ENCODE measurements at regions not wholly inside any gene's neighbourhood (a gene's known extent, or its start where the extent isn't known, plus 50 kb on each side); places are given as distances from the start of the nearest gene placed in this dataset.
"Not testable (repeated sequence)": the region's sequence is repeated elsewhere in the genome, so short reads cannot be mapped to it uniquely, and the experiment has no call there.

- no peak for DNase-seq
Measured at GRCh38 chr10:10734356-10735064, 283.2 kb upstream of the CELF2 start.

- no peak for DNase-seq
Measured at GRCh38 chr10:10745291-10745690, 272.4 kb upstream of the CELF2 start.

- DNase-seq, result no peak
Measured at GRCh38 chr10:10755490-10755889, 262.2 kb upstream of the CELF2 start.

GRCh38 chr10:10758306-10758705 lies 259.4 kb upstream of the CELF2 start:
- DNase-seq, result peak in 1 of 3 experiments; percentile 4

- not testable (repeated sequence) for DNase-seq
Measured at GRCh38 chr10:10759806-10760205, 257.9 kb upstream of the CELF2 start.

GRCh38 chr10:10765017-10765416 lies 252.7 kb upstream of the CELF2 start:
- no peak for DNase-seq

- DNase-seq, result no peak
Measured at GRCh38 chr10:10772411-10772810, 245.3 kb upstream of the CELF2 start.

- no peak for DNase-seq
Measured at GRCh38 chr10:10772874-10773508, 244.7 kb upstream of the CELF2 start.

GRCh38 chr10:10774416-10774815 lies 243.3 kb upstream of the CELF2 start:
- DNase-seq, result no peak

GRCh38 chr10:10776363-10776762 lies 241.3 kb upstream of the CELF2 start:
- DNase-seq, result no peak

- no peak for DNase-seq
Measured at GRCh38 chr10:10777279-10777678, 240.4 kb upstream of the CELF2 start.

- no peak for DNase-seq
Measured at GRCh38 chr10:10777723-10778122, 239.9 kb upstream of the CELF2 start.

GRCh38 chr10:10778959-10779358 lies 238.7 kb upstream of the CELF2 start:
- no peak for DNase-seq

GRCh38 chr10:10779511-10779910 lies 238.2 kb upstream of the CELF2 start:
- no peak for DNase-seq

- DNase-seq, result no peak
Measured at GRCh38 chr10:10780746-10781145, 236.9 kb upstream of the CELF2 start.

GRCh38 chr10:10782603-10783002 lies 235.1 kb upstream of the CELF2 start:
- DNase-seq, result no peak

GRCh38 chr10:10785627-10786026 lies 232.0 kb upstream of the CELF2 start:
- DNase-seq, result no peak

- DNase-seq, result no peak
Measured at GRCh38 chr10:10786109-10787090, 231.3 kb upstream of the CELF2 start.

GRCh38 chr10:10787586-10787985 lies 230.1 kb upstream of the CELF2 start:
- no peak for DNase-seq

GRCh38 chr10:10788761-10789160 lies 228.9 kb upstream of the CELF2 start:
- no peak for DNase-seq

GRCh38 chr10:10791869-10792268 lies 225.8 kb upstream of the CELF2 start:
- DNase-seq, result no peak

- DNase-seq, result no peak
Measured at GRCh38 chr10:10792681-10793080, 225.0 kb upstream of the CELF2 start.

GRCh38 chr10:10794046-10794445 lies 223.6 kb upstream of the CELF2 start:
- no peak for DNase-seq

GRCh38 chr10:10794791-10795191 lies 222.9 kb upstream of the CELF2 start:
- no peak for DNase-seq

Measured in NCI-H1417 (cell line).